KMS-11 (cell line): ENCODE measurements at regions not wholly inside any gene's neighbourhood (a gene's known extent, or its start where the extent isn't known, plus 50 kb on each side); places are given as distances from the start of the nearest gene placed in this dataset.
"Not testable (repeated sequence)": the region's sequence is repeated elsewhere in the genome, so short reads cannot be mapped to it uniquely, and the experiment has no call there.

Experiments used
- H2AFZ ChIP-seq: fragments of 200-600 bp; sonication (generic); 2 replicates; pipeline ENCODE4 v1.6.1; 2016; ENCODE audit warnings: antibody characterized with exemption, mixed run types, low read depth
- H3K27ac ChIP-seq: fragments of 200-600 bp; sonication (generic); 2 replicates; pipeline ENCODE4 v1.6.1; 2016; ENCODE audit warnings: mild to moderate bottlenecking, mixed run types
- H3K27me3 ChIP-seq: fragments of 200-600 bp; sonication (generic); 2 replicates; pipeline ENCODE4 v1.6.1; 2017; ENCODE audit warnings: mild to moderate bottlenecking, low read depth, mixed run types, moderate library complexity; ENCODE audit not compliant: insufficient read depth
- H3K36me3 ChIP-seq: fragments of 200-600 bp; sonication (generic); 2 replicates; pipeline ENCODE4 v1.6.1; 2017; ENCODE audit warnings: mild to moderate bottlenecking, mixed run types; ENCODE audit not compliant: insufficient read depth
- H3K4me1 ChIP-seq: fragments of 200-600 bp; sonication (generic); 2 replicates; pipeline ENCODE4 v1.6.1; 2016; ENCODE audit warnings: mild to moderate bottlenecking, low read depth, mixed run types; ENCODE audit not compliant: poor library complexity, severe bottlenecking
- H3K4me2 ChIP-seq: fragments of 200-600 bp; sonication (generic); 2 replicates; pipeline ENCODE4 v1.7.0; 2016; ENCODE audit warnings: mild to moderate bottlenecking, mixed run types
- H3K4me3 ChIP-seq: fragments of 200-600 bp; sonication (generic); IDR thresholded peaks from 2 replicates; pipeline ENCODE4 v1.6.1; 2017; ENCODE audit warnings: low read depth, low read length, mixed read lengths; ENCODE audit not compliant: insufficient read depth
- H3K79me2 ChIP-seq: fragments of 200-600 bp; sonication (generic); 2 replicates; pipeline ENCODE4 v1.6.1; 2016; ENCODE audit warnings: low read depth, mixed run types; ENCODE audit not compliant: insufficient read depth
- H3K9ac ChIP-seq: fragments of 200-600 bp; sonication (generic); 2 replicates; pipeline ENCODE4 v1.6.1; 2016; ENCODE audit warnings: mild to moderate bottlenecking, mixed run types
- H4K20me1 ChIP-seq: fragments of 200-600 bp; sonication (generic); 2 replicates; pipeline ENCODE4 v1.6.1; 2016; ENCODE audit warnings: mild to moderate bottlenecking, mixed run types; ENCODE audit not compliant: insufficient read depth
- CTCF ChIP-seq: fragments of 200-600 bp; sonication (generic); conservative IDR thresholded peaks from 2 replicates; pipeline ENCODE4 v1.6.1; 2017; ENCODE audit warnings: low read depth, mild to moderate bottlenecking, antibody characterized with exemption, low read length, moderate library complexity, mixed read lengths

DNA sequence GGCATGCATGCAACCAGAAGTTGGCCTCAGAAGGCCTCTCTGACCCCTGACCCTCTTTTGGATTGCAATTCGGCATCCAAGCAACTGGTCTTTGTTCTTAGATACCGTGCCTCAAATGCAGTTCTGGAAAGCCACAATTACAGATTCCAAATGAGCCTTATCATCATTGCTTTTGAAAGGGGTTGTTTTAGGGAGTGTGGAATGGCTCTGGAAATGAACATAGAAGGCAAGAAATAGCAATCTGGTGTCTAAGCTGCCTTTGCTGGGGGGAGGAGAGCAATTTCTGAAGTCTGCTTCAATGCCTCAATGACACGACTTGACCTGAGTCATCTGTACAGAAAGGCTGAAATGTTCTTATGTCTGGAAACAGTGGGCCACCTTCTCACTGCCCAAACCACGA is 250.1 kb downstream of the NUAK1 start:
- H2AFZ ChIP-seq, result no peak overlapping the region
- H3K36me3 ChIP-seq, result no peaks in the 10 kb centered on the region
- no peak overlapping the region for H3K9ac ChIP-seq
- no peak overlapping the region for H3K4me2 ChIP-seq
- no peak overlapping the region for H3K4me3 ChIP-seq
- no peaks in the 10 kb centered on the region for H4K20me1 ChIP-seq
- H3K27ac ChIP-seq, result no peak overlapping the region
- no peaks in the 10 kb centered on the region for H3K79me2 ChIP-seq
- TF ChIP-seq CTCF, result no peak
- H3K27me3 ChIP-seq, result no peaks in the 10 kb centered on the region
- H3K4me1 ChIP-seq, result no peaks in the 10 kb centered on the region

DNA sequence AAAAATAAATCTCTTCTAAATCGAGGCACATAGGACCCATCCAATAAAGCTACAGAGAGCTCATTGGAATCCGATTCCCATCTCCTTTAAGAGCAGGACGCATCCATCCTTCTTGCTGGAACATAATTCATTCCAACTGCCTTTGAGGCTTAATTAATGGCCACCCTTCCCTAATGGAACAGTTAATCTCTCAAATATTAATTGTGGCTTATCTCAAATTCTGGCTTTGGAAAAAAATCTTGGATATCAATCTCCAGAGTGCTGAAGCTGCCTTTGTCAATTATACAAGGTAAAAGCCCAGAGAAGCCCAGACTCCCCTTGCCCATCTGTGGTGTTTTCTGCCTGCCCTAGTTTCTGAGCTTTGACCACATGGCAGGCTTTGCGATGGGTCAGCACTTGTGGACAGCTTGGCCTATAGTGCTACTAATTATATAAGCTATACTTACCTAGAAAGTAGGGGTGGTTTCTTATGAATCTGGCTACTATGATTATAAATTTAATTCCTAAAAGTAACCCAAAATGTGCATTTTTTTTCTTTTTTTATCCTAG is 246.3 kb downstream of the NUAK1 start:
- Histone ChIP-seq H3K27ac (no peak overlapping the region), H3K4me3 (no peak overlapping the region)
- TF ChIP-seq CTCF, result no peak

DNA sequence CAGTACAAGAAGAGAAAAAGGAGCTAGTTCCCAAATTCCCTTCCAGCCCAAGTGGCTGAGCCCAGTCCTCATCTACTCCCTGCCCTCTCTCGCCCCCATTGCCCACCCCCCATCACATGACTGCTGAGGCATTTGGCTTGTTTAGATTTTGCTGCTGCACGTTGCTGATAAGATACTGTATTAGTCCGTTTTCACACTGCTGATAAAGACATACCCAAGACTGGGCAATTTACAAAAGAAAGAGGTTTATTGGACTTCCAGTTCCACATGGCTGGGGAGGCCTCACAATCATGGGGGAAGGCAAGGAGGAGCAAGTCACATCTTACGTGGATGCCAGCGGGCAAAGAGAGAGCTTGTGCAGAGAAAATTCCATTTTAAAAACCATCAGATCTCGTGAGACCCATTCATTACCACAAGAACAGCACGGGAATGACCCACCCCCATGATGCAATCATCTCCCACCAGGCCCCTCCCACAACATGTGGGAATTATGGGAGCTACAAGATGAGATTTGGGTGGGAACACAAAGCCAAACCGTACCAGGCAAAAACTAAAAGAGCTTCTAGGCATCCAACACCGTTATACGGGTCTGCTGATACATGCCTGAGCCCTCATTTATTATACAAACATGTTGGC is 243.4 kb downstream of the NUAK1 start:
- H3K27me3 ChIP-seq, H3K79me2 ChIP-seq, H3K27ac ChIP-seq, H3K4me2 ChIP-seq, H4K20me1 ChIP-seq, H3K4me1 ChIP-seq, H2AFZ ChIP-seq, H3K36me3 ChIP-seq, H3K4me3 ChIP-seq, H3K9ac ChIP-seq: not testable (repeated sequence)

More for the DNA sequence above, 246.3 kb downstream of the NUAK1 start:
- Histone ChIP-seq H3K4me1 (no peaks in the 10 kb centered on the region), H3K4me2 (no peak overlapping the region), H3K9ac (no peak overlapping the region), H4K20me1 (no peaks in the 10 kb centered on the region), H3K27me3 (no peaks in the 10 kb centered on the region), H3K79me2 (no peaks in the 10 kb centered on the region), H2AFZ (no peak overlapping the region), H3K36me3 (no peaks in the 10 kb centered on the region)

GRCh38 chr12:105897311-105897725 is 241.4 kb downstream of the NUAK1 start:
- Histone ChIP-seq H3K27ac (no peak overlapping the region), H3K9ac (no peak overlapping the region), H3K36me3 (no peaks in the 10 kb centered on the region), H3K4me2 (no peak overlapping the region), H3K4me3 (no peak overlapping the region), H3K27me3 (no peaks in the 10 kb centered on the region), H4K20me1 (no peaks in the 10 kb centered on the region), H2AFZ (no peak overlapping the region), H3K79me2 (no peaks in the 10 kb centered on the region), H3K4me1 (no peaks in the 10 kb centered on the region)
- no peak for TF ChIP-seq CTCF

DNA sequence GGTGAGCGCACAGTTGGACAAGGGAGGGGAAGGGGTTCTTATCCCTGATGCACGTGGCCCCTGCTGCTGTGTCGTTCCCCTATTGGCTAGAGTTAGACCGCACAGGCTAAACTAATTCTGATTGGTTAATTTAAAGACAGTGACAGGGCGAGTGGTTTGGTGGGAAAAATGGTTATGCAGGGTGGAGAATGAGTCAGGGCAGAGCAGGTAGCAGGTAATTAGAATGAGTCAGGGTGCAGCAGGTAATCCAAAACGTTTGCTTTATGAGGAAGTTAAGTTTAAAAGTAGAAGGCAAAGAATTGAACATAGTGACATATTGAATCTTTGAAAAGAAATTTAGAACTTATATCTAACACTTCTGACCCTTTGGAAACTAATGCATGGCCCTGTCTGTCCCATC is 240.5 kb downstream of the NUAK1 start:
- not testable (repeated sequence) for H3K27me3 ChIP-seq, H3K27ac ChIP-seq, H3K4me1 ChIP-seq, H4K20me1 ChIP-seq, H2AFZ ChIP-seq, H3K36me3 ChIP-seq, H3K9ac ChIP-seq, H3K79me2 ChIP-seq, H3K4me2 ChIP-seq, H3K4me3 ChIP-seq
